Muscle of back (tissue), 3 donors: ENCODE measurements at regions not wholly inside any gene's neighbourhood (a gene's known extent, or its start where the extent isn't known, plus 50 kb on each side); places are given as distances from the start of the nearest gene placed in this dataset.

Experiments used
- DNase-seq, 3 donors: peaks; one replicate each; pipeline versions ENCODE4 v3.0.0 to v3.0.0-alpha.2; 2013

DNA sequence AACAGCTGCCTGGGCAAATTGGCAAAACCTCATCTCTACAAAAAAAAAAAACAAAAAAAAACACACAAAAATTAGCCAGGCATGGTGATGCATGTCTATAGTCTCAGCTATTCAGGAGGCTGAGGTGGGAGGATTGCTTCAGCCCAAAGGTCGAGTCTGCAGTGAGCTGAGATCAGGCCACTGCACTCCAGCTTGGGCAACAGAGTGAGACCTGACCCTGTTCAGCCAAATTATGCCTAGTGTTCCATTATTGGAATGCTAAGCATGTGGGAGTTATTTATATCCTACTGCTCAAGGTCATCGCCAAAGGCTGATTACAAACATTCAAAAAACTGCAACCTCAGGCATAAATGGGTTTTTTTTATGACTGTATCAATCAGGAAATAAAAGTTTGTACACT lies 1251.0 kb upstream of the PCDH9 start:
- DNase-seq = no peak

DNA sequence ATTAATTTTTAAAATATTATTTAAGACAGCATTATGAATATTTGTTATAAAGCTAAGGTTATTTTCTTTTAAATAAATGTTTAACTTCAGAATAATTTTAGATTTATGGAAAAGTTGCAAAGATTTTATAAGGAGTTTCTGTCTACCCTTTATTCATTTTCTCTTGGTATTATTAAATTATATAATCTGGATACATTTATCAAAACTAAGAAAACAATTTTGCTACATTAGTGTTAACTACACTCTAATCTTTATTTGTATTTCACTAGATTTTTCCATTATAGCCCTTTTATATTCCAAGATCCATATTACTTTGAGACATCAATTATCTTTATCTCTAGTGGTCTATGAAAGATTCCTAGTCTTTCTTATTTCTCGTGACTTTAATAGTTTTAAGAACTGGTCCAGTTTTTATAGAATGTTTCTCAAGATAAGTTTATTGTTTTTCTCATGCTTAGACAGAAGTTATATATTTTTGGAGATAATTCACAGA lies 1243.7 kb upstream of the PCDH9 start:
- no peak for DNase-seq

GRCh38 chr13:68467160-68467559 lies 1237.0 kb upstream of the PCDH9 start:
- DNase-seq = no peak

GRCh38 chr13:68440874-68441273 lies 1210.7 kb upstream of the PCDH9 start:
- DNase-seq = no peak

DNA sequence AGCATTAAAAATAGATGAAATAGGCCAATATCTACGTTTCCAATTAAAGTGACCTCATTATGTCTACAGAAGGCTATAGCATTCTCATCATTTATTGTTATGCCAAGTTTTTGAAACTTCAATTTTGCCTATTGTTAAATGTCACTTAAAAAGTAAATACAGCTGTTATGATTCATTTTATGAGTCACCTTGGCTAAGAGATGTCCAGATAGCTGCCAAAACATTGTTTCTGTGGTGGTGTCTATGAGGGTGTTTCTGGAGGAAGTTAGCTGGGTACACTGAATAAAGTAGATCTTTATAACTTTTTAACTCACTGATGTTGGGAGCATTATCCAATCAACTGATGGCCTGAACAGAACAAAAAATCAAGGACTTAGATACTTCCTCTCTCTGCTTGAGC lies 1209.7 kb upstream of the PCDH9 start:
- DNase-seq = no peak

DNA sequence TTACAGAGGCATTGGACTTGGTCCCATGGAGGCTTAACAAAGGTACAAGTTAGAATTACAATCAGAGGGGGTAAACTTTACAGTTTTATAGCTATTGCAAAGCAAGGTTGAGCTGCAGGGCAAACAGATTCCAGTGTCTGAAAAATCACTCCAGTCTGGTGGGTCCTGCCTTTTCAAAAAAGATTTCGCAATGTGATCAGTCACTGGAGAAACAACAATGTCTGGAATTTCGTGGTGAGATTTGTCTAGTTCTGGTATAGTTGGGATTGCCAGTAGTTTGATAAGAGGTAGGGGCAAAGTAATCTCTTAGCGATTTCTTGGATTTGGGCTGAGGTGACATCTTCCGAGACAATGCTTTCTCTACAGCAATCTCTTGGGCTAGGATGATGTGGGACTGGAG lies 1198.2 kb upstream of the PCDH9 start:
- no peak for DNase-seq

- no peak for DNase-seq
These were observed 1187.7 kb upstream of the PCDH9 start for GRCh38 chr13:68417801-68418200.

- no peak for DNase-seq
These were observed 1179.9 kb upstream of the PCDH9 start for GRCh38 chr13:68410007-68410406.

DNA sequence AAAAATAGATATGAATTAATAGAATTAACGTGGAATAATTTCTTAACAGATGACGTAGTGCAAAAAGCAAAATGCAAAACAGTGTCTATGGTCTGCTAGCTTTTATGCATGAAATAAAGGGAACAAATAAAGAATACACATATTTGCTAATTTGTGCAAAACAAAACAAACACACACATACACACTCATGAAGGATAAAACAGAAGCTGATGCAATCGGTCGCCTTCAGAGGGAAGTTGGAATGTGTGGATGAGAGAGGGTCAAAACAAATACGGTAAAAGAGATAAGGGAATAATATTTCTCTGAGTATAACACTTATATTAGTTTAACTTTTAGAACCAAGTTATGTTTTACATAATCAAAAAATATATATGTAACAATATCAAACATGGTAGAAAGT lies 1160.9 kb upstream of the PCDH9 start:
- no peak for DNase-seq

- DNase-seq = no peak
These were observed 1156.7 kb upstream of the PCDH9 start for GRCh38 chr13:68386808-68387207.

DNA sequence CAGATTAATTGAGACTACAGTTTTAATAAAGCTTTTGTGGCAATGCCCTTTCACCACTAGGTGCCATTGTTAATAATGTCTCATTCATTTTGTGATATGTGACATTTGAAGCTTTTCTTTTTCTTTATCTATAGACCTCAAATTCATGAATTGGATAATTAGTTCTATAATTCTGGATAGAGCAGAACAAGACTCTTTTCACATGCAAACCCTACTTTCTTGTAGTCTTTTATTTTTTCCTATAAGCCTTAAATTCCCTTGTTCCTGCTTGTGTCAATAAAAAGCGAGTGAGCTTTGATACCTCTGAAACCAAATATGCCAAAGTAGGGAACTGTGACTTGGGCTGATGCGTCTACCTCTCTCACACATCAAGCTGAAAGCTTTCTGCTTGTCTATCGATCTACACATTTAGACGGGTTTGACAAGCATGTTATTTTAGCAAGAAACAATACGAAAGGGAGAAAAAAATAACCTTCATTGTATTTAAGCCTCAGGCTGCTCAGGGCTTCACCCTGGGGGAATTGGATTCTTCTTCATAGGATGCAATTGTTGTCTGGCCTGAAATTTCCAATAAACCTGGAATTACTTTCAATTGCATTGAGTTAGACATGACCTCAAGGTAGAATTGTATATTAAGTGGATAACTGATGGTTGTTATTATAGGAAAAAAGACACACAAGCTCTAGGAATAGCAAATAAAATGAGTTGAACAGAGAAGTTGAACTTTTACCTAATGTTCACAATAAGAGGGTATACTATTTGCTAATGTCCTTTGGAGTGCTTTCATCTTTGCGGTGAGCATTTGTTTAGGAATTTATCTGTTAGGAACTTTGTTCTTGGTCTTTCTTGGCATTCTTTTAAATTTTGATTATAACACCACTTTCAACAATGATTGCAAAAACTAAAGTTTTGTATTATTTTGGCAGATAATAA lies 1150.2 kb upstream of the PCDH9 start:
- DNase-seq = no peak

DNA sequence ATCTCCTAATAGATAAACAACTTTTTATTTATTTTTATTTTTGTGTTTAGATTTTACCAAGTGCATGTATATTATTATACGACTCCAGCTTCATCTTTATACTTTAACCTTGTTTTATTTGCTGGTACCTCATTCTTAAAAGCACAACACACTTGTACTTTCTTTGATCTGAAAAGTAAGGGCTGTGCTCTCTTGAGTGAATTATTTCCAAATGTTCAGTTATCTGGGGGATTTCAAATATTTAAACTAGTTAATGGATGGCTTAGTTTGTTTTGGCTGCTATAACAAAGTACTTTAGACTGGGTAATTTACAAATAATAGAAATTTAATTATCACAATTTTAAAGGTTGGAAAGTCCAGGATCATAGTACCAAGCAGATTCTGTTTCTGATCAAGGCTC lies 1148.2 kb upstream of the PCDH9 start:
- DNase-seq = no peak

- no peak for DNase-seq
These were observed 1144.9 kb upstream of the PCDH9 start for GRCh38 chr13:68375004-68375403.

DNA sequence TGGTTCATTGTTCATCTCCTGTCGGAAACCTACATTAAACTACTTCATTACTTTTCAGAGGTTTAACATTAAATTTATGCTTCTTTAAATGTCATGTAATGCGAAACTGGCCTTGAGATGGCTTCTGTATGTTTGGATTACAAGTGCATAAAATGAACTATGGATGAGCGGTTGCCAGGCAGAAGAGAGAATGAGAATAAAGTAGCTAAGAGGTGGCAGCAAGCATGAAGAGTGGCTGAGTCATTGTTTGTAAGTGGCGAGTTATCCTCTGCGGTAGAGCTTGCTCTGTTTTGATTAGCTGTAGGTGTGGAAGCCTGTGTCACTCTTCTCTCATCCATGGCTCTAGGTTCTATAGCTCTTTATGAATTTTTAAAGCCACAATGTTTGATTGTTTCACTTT lies 1139.6 kb upstream of the PCDH9 start:
- DNase-seq = no peak

- DNase-seq = peak in 1 of 3 donors; percentile 3
These were observed 1138.8 kb upstream of the PCDH9 start for GRCh38 chr13:68368922-68369321.

DNA sequence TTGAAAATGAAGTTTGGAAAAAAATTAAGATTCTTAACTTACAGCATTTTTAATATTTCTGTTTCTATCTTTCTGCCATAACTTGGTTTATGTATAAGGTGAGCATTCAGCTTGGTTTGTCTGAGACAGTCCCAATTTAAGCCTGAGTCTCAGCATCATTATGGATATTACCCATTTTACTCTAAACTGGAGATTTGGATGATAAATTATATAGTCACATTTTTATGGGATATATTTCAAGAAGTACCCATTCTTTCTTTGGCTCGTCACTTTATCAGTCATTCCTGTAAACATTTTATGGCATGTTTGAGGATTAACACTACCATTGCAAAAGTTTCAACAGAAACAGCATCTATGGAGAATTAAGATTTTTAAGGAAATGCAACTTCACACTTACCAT lies 1129.0 kb upstream of the PCDH9 start:
- no peak for DNase-seq

GRCh38 chr13:68358294-68358705 lies 1128.2 kb upstream of the PCDH9 start:
- DNase-seq = peak in 2 of 3 donors; percentile 13 to 17

GRCh38 chr13:68350554-68350953 lies 1120.4 kb upstream of the PCDH9 start:
- no peak for DNase-seq

- DNase-seq = no peak
These were observed 1117.1 kb upstream of the PCDH9 start for GRCh38 chr13:68347220-68347619.

DNA sequence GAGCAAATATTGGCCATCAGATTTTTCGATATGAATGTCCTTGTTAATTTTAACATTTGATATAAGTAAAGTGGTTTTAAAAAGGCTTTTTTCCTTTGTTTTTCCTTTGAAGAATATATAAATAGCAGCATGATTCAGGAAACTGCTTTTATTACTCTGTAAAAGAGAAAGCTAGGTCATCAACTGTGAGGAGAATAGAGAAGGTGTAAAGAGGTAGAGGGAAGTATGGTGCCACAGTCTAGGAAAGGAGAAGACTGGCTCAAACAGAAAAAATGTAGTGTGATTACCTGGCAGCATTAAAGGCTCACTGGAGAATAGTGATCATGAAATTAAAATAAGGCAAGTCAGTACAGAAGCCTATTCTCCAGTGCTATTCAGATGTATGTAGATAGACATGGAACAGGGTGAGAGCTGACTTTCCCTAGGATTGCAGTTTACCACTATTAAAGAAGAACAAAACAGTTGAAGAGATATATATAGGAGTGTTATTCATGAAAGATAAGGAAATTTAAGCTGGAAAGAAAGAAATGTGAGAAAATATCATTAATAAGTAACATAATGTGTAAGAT lies 1115.9 kb upstream of the PCDH9 start:
- no peak for DNase-seq

GRCh38 chr13:68323124-68323523 lies 1093.0 kb upstream of the PCDH9 start:
- DNase-seq = no peak

DNA sequence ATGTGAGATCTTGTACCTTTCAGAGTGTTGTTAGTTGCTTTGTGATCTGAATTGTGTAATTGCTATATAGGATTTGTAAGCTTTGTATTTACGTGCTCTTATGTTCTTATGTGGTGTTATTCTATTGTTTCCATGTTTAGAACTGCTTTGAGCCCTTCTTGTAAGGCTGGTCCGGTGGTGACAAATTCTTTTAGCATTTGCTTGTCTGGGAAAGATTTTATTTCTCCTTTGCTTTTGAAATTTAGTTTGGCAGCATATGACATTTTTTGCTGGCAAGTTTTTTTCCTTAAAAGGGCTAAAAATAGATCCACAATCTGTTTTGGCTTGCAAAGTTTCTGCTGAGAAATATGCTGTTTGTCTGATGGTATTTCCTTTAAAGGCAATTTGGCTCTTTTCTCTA lies 1089.2 kb upstream of the PCDH9 start:
- DNase-seq = no peak

- DNase-seq = peak; percentile 2 to 22 (median 13)
These were observed 1074.3 kb upstream of the PCDH9 start for GRCh38 chr13:68304286-68304893.
